PC-9 (cell line): ENCODE measurements at regions not wholly inside any gene's neighbourhood (a gene's known extent, or its start where the extent isn't known, plus 50 kb on each side); places are given as distances from the start of the nearest gene placed in this dataset.

ENCODE experiments used
- EZH2 ChIP-seq: fragments of 200-600 bp; sonication (generic); IDR thresholded peaks from 2 replicates; pipeline ENCODE4 v1.8.0; 2017; ENCODE audit warnings: antibody characterized with exemption, low read depth
- TF ChIP-seq, protein P1 (sequence below): fragments of 200-600 bp; sonication (generic); conservative IDR thresholded peaks from 2 replicates; pipeline ENCODE4 v1.6.1; 2017; ENCODE audit warnings: mixed run types, antibody characterized with exemption, mild to moderate bottlenecking, moderate library complexity

DNA sequence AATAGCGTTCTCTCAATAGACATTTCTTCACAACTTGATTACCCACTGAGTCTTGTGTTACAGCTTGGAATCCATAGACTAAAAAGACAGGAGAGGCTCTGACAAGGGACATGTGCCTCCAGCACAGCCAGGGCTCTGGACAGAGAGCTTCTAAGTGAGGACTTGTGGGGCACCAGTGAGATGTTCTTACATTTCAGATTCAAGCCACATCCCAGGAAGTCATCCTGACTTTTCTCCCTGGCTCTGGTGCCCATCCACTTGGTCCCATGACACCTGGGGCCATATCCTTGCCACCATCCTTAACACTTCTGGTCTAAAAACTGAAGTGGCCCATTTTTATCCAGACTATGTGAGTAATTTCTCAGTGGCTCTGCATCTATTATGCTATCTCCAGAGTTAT lies 440.1 kb downstream of the TCERG1L start:
- TF ChIP-seq, protein P1, sequence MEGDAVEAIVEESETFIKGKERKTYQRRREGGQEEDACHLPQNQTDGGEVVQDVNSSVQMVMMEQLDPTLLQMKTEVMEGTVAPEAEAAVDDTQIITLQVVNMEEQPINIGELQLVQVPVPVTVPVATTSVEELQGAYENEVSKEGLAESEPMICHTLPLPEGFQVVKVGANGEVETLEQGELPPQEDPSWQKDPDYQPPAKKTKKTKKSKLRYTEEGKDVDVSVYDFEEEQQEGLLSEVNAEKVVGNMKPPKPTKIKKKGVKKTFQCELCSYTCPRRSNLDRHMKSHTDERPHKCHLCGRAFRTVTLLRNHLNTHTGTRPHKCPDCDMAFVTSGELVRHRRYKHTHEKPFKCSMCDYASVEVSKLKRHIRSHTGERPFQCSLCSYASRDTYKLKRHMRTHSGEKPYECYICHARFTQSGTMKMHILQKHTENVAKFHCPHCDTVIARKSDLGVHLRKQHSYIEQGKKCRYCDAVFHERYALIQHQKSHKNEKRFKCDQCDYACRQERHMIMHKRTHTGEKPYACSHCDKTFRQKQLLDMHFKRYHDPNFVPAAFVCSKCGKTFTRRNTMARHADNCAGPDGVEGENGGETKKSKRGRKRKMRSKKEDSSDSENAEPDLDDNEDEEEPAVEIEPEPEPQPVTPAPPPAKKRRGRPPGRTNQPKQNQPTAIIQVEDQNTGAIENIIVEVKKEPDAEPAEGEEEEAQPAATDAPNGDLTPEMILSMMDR = no peak
- no peak for TF ChIP-seq EZH2
